ENCODE measurements at regions not wholly inside any gene's neighbourhood (a gene's known extent, or its start where the extent isn't known, plus 50 kb on each side); places are given as distances from the start of the nearest gene placed in this dataset.

- TF ChIP-seq CTCF (IDR thresholded peaks at IDR 0.05; ENCODE audit: low read depth, low read length) (no peak), MYC (IDR thresholded peaks at IDR 0.05; ENCODE audit: low read depth, low read length) (no peak)
- H3K4me3 ChIP-seq (ENCODE audit: low read depth, low read length): no peak overlapping the region
- DNase-seq (ENCODE audit: low read depth): no peak
Measured at GRCh38 chr11:45336136-45336535, 50.0 kb upstream of the SYT13 start.
